ENCODE measurements at regions not wholly inside any gene's neighbourhood (a gene's known extent, or its start where the extent isn't known, plus 50 kb on each side); places are given as distances from the start of the nearest gene placed in this dataset.

DNA sequence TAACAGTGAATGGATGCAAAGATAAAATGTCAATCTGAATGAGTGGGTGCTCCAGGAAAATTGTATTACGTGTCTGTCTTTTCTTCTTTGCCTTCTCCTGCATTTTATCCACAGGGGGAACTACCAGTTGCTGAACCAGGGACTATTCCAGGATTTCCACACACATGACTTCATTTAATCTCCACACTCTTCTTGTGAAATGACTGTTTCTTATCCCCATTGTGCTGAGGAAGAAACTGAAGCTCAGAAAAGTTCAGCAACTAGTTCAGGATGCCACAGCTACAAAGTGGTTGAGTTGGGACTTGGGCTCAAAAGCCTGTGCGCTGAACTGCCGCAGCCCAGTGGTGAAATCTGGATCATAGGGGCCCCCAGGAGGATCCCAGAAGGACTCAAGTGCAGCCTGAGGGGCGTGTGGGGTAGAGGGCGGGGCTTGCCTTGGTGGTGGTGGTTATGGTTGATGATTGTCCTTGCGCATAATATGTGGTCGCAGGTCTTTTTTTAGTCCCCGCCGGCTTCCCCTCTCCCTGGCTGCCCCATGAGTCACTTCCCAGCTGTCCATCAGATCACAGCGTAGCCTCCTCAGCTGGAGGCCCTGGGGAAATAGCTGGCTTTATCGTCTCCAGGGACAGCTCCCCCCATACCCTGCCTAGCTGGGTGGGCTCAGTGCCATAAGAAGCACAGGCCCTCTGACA lies 235.2 kb upstream of the CRY1 start:
- Histone ChIP-seq H3K36me3 (ENCODE audit: insufficient read depth, low read length) (no peaks in the 10 kb centered on the region), H3F3A (ENCODE audit: low read depth) (no peaks in the 10 kb centered on the region), H3K9me3 (ENCODE audit: insufficient read depth, low read depth, low read length) (no peaks in the 10 kb centered on the region), H3K9ac (ENCODE audit: low read depth, low read length, poor library complexity, severe bottlenecking) (no peak overlapping the region), H3K4me2 (ENCODE audit: low read depth, low read length, poor library complexity, severe bottlenecking) (no peak overlapping the region), H3K4me3 (ENCODE audit: low read length, poor library complexity, severe bottlenecking) (no peak overlapping the region), H3K4me1 (ENCODE audit: insufficient read depth, low read length, poor library complexity, severe bottlenecking) (peaks cover 64% of the 10 kb centered on the region), H2AFZ (ENCODE audit: low read length) (no peak overlapping the region), H3K79me2 (ENCODE audit: insufficient read depth, low read length) (peaks cover 45% of the 10 kb centered on the region), H3K9me2 (replicated peaks; ENCODE audit: low read depth, low read length) (no peaks in the 10 kb centered on the region), H4K20me1 (ENCODE audit: insufficient read depth, low read length, poor library complexity, severe bottlenecking) (no peaks in the 10 kb centered on the region), H3K27me3 (ENCODE audit: insufficient read depth, low read length, poor library complexity, severe bottlenecking) (no peaks in the 10 kb centered on the region)
- TF ChIP-seq, protein P1, sequence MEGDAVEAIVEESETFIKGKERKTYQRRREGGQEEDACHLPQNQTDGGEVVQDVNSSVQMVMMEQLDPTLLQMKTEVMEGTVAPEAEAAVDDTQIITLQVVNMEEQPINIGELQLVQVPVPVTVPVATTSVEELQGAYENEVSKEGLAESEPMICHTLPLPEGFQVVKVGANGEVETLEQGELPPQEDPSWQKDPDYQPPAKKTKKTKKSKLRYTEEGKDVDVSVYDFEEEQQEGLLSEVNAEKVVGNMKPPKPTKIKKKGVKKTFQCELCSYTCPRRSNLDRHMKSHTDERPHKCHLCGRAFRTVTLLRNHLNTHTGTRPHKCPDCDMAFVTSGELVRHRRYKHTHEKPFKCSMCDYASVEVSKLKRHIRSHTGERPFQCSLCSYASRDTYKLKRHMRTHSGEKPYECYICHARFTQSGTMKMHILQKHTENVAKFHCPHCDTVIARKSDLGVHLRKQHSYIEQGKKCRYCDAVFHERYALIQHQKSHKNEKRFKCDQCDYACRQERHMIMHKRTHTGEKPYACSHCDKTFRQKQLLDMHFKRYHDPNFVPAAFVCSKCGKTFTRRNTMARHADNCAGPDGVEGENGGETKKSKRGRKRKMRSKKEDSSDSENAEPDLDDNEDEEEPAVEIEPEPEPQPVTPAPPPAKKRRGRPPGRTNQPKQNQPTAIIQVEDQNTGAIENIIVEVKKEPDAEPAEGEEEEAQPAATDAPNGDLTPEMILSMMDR (conservative IDR thresholded peaks at IDR 0.05; ENCODE audit: low read length), result no peak
- no peak for TF ChIP-seq EZH2phosphoT487 (IDR thresholded peaks at IDR 0.05; ENCODE audit: borderline replicate concordance)

DNA sequence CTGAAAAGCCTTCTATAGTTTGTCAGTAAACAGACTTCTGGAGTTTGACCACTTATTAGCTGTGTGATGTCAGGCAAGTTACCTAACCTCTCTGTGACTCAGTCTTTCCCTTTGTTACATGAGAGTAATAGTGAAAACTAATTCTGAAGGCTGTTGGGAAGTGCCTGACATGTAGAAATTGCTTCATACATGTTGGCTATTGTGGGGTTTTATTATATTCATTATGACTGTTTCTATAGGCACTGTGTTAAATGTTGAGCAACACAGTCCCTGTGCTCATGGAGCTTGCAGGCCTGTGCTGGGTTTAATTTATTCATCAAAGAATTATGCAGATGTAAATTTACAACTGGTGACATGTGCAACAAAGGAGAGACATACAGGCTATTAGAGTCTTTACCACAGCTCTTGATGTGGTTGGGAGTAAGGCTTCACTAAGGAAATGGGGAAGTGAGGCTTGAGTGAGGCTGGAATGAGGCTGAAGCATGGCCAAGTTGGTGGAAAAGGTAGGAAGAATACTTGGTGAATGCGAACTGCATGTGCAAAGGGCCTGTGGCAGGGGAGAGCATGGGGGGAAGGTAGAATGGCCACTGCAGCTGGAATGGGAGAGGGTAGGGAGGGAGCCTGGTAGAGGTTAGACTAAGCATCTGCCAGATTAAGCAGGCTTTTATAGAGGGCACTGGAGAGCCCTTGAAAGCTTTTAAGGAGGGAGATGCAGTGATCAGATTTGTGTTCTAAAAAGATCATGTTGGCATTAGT lies 236.4 kb upstream of the CRY1 start:
- H3K9ac ChIP-seq (ENCODE audit: low read depth, low read length, poor library complexity, severe bottlenecking), result no peak overlapping the region
- H3K79me2 ChIP-seq (ENCODE audit: insufficient read depth, low read length), result peaks cover 35% of the 10 kb centered on the region
- H3K27me3 ChIP-seq (ENCODE audit: insufficient read depth, low read length, poor library complexity, severe bottlenecking), result no peaks in the 10 kb centered on the region
- H3K9me3 ChIP-seq (ENCODE audit: insufficient read depth, low read depth, low read length), result no peaks in the 10 kb centered on the region
- H3K4me3 ChIP-seq (ENCODE audit: low read length, poor library complexity, severe bottlenecking), result no peak overlapping the region
- no peak overlapping the region for H2AFZ ChIP-seq (ENCODE audit: low read length)
- H4K20me1 ChIP-seq (ENCODE audit: insufficient read depth, low read length, poor library complexity, severe bottlenecking), result no peaks in the 10 kb centered on the region
- H3K4me1 ChIP-seq (ENCODE audit: insufficient read depth, low read length, poor library complexity, severe bottlenecking), result peaks cover 59% of the 10 kb centered on the region
- no peak for TF ChIP-seq EZH2phosphoT487 (IDR thresholded peaks at IDR 0.05; ENCODE audit: borderline replicate concordance)
- TF ChIP-seq, protein P1 (conservative IDR thresholded peaks at IDR 0.05; ENCODE audit: low read length), result no peak
- H3F3A ChIP-seq (ENCODE audit: low read depth), result no peaks in the 10 kb centered on the region
- no peaks in the 10 kb centered on the region for H3K9me2 ChIP-seq (replicated peaks; ENCODE audit: low read depth, low read length)
- H3K36me3 ChIP-seq (ENCODE audit: insufficient read depth, low read length), result no peaks in the 10 kb centered on the region
- peak overlapping the region; percentile 52 for H3K4me2 ChIP-seq (ENCODE audit: low read depth, low read length, poor library complexity, severe bottlenecking)

DNA sequence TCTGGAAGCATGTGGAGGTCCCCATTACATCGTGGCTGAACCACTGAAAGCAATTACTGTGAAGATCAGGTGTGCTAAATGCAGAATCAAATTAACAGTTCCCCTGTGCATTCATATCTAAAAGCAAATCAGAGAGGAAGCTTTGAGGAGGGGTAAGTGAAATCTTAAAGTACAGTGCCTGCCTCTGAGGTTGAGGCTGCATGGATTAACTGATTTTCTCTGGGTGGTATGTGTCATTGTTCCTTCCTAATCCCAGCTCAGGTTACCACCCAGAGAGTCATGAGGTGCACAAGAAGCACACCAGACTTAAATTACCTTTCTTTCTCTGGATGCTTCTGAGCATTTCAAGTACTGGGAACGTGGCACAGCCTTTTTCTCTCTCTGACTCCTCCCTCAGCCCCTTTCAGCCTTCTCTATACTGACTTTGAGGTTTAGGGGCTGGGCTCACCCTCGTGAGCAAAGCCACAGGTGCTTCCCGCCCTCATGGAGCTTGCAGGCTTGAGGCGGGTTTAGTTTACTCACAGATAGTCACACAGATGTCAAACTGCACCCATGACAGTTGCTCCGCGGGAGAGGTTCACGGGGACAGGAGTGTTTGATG lies 237.6 kb upstream of the CRY1 start:
- no peaks in the 10 kb centered on the region for H3F3A ChIP-seq (ENCODE audit: low read depth)
- peak overlapping the region; percentile 52 for H3K4me2 ChIP-seq (ENCODE audit: low read depth, low read length, poor library complexity, severe bottlenecking)
- H3K4me1 ChIP-seq (ENCODE audit: insufficient read depth, low read length, poor library complexity, severe bottlenecking), result peaks cover 55% of the 10 kb centered on the region
- H3K9ac ChIP-seq (ENCODE audit: low read depth, low read length, poor library complexity, severe bottlenecking), result no peak overlapping the region
- H3K9me2 ChIP-seq (replicated peaks; ENCODE audit: low read depth, low read length), result no peaks in the 10 kb centered on the region
- no peak overlapping the region for H2AFZ ChIP-seq (ENCODE audit: low read length)
- H3K79me2 ChIP-seq (ENCODE audit: insufficient read depth, low read length), result peaks cover 30% of the 10 kb centered on the region
- no peaks in the 10 kb centered on the region for H3K9me3 ChIP-seq (ENCODE audit: insufficient read depth, low read depth, low read length)
- no peaks in the 10 kb centered on the region for H3K36me3 ChIP-seq (ENCODE audit: insufficient read depth, low read length)
- H3K4me3 ChIP-seq (ENCODE audit: low read length, poor library complexity, severe bottlenecking), result no peak overlapping the region
- H4K20me1 ChIP-seq (ENCODE audit: insufficient read depth, low read length, poor library complexity, severe bottlenecking), result no peaks in the 10 kb centered on the region
- TF ChIP-seq EZH2phosphoT487 (IDR thresholded peaks at IDR 0.05; ENCODE audit: borderline replicate concordance), result no peak
- TF ChIP-seq, protein P1 (conservative IDR thresholded peaks at IDR 0.05; ENCODE audit: low read length), result no peak
- H3K27me3 ChIP-seq (ENCODE audit: insufficient read depth, low read length, poor library complexity, severe bottlenecking), result no peaks in the 10 kb centered on the region
